Mammary epithelial cell (primary cell): ENCODE measurements at regions not wholly inside any gene's neighbourhood (a gene's known extent, or its start where the extent isn't known, plus 50 kb on each side); places are given as distances from the start of the nearest gene placed in this dataset.

Experiments used
- EZH2 ChIP-seq: IDR thresholded peaks from 2 replicates; pipeline ENCODE4 v1.6.1; 2012; ENCODE audit warnings: low read length, inconsistent platforms, borderline replicate concordance
- TF ChIP-seq, protein P1 (sequence below), 2 donors: IDR thresholded peaks in 1 of 2; conservative IDR thresholded peaks in 1 of 2; 2 replicates each; pipeline ENCODE4 v1.5.1; 2011 to 2012; ENCODE audit warnings: inconsistent platforms in 2 of 2, low read length in 2 of 2, mild to moderate bottlenecking in 2 of 2, control low read depth in 1 of 2, low read depth in 1 of 2; ENCODE audit not compliant: insufficient read depth in 1 of 2; ENCODE audit errors: extremely low read depth in 1 of 2

DNA sequence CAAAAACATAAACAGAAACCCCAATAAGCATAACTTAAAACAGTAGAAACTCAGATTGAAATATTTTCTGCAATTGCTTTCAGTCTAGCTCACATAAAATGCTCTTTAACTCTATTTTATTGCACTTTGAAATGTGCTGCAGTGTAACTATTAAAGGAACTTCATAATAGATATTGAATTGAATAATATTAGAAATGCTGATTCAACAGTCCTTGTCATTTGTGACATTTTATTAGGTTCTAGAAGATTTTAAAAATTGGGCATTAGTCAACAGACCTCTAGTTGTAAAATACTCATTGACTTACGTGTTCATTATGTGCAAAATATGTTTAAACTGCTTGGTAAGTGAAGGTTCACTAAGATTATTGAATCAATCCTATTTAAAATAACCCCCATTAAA, 1422.3 kb downstream of the PLA2G4A start:
- TF ChIP-seq EZH2: no peak
- TF ChIP-seq, protein P1, sequence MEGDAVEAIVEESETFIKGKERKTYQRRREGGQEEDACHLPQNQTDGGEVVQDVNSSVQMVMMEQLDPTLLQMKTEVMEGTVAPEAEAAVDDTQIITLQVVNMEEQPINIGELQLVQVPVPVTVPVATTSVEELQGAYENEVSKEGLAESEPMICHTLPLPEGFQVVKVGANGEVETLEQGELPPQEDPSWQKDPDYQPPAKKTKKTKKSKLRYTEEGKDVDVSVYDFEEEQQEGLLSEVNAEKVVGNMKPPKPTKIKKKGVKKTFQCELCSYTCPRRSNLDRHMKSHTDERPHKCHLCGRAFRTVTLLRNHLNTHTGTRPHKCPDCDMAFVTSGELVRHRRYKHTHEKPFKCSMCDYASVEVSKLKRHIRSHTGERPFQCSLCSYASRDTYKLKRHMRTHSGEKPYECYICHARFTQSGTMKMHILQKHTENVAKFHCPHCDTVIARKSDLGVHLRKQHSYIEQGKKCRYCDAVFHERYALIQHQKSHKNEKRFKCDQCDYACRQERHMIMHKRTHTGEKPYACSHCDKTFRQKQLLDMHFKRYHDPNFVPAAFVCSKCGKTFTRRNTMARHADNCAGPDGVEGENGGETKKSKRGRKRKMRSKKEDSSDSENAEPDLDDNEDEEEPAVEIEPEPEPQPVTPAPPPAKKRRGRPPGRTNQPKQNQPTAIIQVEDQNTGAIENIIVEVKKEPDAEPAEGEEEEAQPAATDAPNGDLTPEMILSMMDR (conservative IDR thresholded peaks at IDR 0.05 in 1 of 2, IDR thresholded peaks at IDR 0.05 in 1 of 2; ENCODE audit: extremely low read depth in 1 of 2, insufficient read depth in 1 of 2, low read depth in 1 of 2, low read length in 2 of 2): no peak
